ENCODE measurements at regions not wholly inside any gene's neighbourhood (a gene's known extent, or its start where the extent isn't known, plus 50 kb on each side); places are given as distances from the start of the nearest gene placed in this dataset.

DNA sequence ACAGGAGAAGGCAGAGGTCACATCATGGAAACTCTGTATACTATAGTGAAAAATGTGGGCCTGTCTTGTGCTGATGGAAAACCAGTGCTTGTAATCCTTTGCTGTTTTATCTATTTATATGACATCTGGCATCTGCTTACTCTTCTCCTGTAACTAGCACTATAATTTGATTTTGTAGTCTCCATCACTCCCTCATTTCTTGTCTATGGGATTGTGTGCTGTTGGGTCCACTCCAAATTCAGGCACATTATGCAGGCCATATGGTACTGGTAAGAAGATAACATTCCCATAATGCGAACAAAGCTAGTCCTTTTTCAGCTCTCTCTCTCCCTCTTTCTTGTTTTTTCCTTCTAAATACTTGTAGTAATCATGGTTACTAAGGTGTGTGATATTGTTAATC lies 581.2 kb upstream of the IGFBP7 start:
- no peak for TF ChIP-seq EZH2phosphoT487 (IDR thresholded peaks at IDR 0.05; ENCODE audit: borderline replicate concordance, low read depth, low read length)
- TF ChIP-seq, protein P1, sequence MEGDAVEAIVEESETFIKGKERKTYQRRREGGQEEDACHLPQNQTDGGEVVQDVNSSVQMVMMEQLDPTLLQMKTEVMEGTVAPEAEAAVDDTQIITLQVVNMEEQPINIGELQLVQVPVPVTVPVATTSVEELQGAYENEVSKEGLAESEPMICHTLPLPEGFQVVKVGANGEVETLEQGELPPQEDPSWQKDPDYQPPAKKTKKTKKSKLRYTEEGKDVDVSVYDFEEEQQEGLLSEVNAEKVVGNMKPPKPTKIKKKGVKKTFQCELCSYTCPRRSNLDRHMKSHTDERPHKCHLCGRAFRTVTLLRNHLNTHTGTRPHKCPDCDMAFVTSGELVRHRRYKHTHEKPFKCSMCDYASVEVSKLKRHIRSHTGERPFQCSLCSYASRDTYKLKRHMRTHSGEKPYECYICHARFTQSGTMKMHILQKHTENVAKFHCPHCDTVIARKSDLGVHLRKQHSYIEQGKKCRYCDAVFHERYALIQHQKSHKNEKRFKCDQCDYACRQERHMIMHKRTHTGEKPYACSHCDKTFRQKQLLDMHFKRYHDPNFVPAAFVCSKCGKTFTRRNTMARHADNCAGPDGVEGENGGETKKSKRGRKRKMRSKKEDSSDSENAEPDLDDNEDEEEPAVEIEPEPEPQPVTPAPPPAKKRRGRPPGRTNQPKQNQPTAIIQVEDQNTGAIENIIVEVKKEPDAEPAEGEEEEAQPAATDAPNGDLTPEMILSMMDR (conservative IDR thresholded peaks at IDR 0.05; ENCODE audit: low read length): no peak
